GM21367 (cell line): ENCODE measurements at regions not wholly inside any gene's neighbourhood (a gene's known extent, or its start where the extent isn't known, plus 50 kb on each side); places are given as distances from the start of the nearest gene placed in this dataset.
A peak's percentile ranks its signal among the peaks of the same experiment; 100 is the strongest.

Experiments used
- ATAC-seq: cut with Tn5 transposase; IDR thresholded peaks from one replicate; pipeline ENCODE4 v1.9.1; 2021; ENCODE audit not compliant: unreplicated experiment

DNA sequence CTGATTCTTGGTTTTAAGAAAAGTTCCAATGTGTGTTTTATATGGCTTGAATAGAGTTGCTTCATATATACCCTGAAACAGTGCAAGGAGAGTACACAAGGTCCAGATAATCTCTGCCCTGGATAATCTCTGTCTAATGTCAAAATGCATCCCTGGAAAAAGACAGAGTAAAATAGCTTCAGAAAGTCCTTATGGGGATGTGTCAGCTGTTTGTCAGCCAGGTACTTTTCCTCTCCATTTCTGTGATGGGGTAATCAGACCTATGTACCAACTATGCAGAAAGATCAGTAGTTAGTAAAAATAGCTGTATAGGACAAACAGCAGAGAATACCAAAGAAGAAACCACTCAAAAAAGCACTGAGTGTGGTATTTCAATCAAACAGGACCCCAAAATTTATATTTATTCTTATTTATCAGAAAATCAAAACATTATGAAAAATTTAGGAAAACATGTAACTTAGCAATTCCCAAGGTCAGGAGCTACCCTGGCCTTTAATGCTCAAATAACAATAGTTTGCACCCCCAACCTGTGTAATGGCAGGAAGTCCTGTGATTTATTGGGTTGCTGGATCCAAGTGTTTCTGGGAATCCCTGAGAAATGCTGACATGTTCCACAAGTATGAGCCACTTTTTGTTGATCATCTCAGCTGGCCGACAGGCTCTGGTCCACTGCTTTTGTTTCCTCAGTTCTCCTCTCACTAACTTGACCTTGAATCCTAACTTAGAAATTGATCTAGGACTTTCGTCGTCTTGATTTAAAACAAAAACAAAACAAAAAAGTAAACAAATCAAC lies 69.6 kb downstream of the MDH1 start:
- no peak for ATAC-seq

DNA sequence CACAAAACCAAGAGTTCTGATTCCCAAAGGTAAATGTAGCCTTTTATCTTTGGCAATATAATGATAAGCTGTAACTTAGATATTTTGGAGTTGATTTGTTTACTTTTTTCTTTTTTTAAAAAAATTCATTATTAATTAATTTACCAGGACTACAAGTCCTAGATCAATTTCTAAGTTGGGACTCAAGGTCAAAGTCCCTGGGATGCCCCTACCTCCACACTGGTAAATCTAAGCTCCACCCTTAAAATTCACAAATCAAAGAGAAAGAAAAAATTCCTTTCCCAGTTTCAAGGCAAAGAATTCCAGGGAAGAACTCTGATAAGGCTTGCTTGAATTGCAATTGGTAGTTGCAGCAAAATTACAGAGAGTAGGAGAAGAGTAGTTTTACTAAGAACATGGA lies 71.3 kb downstream of the MDH1 start:
- no peak for ATAC-seq

DNA sequence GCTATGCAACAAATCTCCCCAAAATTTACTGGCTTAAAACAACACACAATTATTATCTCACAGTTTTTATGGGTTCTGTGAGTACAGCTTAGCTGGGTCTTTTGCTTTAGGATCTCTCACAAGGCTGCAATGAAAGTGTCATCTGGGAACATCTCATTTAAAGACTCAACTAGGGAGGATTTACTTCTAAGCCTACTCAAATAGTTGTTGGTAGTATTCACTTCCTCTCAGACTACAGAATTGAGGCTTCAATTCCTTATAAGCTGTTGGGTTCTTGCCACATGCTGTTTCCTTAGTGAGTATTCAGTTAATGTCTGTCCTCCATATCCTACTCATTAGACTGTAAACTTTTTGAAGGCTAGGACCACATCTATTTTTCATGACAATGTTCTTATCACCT lies 72.3 kb downstream of the MDH1 start:
- ATAC-seq = no peak

DNA sequence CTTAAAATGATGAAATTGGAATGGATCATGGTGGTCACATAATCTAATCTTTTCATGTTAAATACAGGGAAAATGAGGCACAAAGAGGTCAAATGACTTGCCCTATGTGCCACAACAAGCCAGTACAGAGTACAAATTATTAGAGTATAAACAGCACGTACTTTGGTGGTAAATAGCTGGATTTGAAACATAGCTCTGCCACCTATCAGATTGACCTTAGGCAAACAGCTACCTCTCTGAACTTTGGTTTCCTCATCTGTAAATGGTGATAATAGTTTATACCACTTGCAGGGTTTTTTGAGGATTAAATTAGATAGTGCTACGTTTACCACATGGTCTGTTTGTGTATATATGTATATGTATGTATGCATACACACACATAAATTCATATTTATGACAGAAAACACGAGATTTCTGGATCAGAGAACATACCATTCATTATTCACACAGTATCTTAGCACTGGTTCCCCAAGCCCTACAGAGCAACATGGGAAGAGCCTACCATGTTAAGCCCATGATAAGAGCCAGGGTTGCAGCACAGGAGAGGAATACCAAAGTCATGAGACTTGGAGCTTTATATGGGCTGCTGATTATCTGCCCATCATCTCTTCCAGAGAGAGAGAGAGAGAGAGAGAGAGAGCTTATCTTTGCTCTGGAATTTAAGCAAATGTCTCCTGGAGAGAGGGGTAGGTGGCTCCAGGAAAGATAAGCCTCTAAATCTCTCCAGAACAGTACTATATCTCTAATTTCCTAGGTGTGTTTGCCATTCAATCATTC lies 73.5 kb downstream of the MDH1 start:
- no peak for ATAC-seq

- no peak for ATAC-seq
These were observed 74.5 kb downstream of the MDH1 start for GRCh38 chr2:63663013-63663864.

DNA sequence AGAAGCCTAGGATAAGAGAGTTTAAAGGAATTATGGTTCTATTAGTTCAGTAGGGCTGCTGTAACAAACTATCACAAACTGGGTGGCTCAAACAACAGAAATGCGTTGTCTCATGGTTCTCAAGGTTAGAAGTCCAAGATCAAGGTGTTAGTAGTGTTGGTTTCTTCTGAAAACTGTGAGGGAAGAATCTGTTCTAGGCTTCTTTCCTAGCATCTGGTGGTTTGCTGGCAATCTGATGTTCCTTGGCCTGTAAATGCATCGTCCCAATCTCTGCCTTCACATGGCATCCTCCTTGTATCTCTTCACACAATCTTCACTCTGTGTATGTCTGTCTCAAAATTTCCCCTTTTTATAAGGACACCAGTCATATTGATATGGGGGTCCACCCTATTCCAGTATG lies 76.3 kb downstream of the MDH1 start:
- no peak for ATAC-seq

GRCh38 chr2:63665846-63666475 lies 77.2 kb downstream of the MDH1 start:
- ATAC-seq = no peak

- ATAC-seq = no peak
These were observed 78.5 kb downstream of the MDH1 start for GRCh38 chr2:63667132-63667700.

GRCh38 chr2:63668000-63668399 lies 79.2 kb downstream of the MDH1 start:
- ATAC-seq = no peak

- no peak for ATAC-seq
These were observed 79.7 kb downstream of the MDH1 start for GRCh38 chr2:63668466-63668865.

DNA sequence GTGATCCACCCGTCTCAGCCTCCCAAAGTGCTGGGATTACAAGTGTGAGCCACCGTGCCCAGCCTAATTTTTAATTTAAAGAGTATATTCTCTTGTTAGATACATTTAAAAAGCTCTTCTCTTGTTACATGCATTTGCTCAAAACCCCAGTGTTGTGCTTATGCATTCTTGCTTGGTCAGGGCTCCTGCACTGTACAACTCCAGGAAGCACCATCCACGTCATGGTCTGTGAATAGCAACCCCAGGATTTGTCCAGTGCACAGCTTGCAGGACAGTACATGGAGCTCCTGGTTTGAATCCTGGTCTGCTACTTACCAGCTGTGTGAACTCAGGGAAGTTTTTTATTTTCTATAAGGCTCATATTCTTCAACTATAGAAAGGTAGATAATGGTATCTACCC lies 80.8 kb downstream of the MDH1 start:
- ATAC-seq = no peak

DNA sequence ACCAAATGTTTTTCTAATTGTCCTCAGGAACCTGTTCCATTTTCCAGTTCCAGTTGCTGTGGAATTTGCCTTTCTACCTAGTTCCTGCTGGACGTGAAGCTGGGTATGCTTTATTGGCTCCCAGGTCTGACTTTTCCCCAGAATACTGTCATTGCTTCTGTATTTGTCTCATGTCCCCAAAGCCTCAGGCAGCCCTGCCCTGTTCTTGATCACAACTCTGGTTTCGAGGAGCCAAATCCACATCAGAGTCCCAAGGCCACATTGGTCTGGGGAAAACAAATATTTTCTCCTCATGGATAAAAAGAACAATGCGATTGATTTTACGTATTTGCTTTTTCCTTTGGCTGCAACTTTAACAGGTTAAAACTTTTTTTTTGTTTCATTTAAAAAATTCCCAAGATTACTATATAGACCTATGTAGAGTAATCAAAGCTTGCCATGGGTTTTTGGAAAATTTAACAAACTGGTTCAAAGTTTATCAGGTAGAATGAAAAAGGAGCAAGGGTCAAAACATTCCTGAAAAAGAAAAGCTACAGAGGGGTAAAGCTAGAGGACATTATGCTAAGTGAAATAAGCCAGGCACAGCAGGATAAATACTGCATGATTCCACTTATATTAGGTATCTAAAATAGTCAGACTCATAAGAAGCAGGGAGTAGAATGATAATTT lies 85.2 kb downstream of the MDH1 start:
- ATAC-seq = no peak

DNA sequence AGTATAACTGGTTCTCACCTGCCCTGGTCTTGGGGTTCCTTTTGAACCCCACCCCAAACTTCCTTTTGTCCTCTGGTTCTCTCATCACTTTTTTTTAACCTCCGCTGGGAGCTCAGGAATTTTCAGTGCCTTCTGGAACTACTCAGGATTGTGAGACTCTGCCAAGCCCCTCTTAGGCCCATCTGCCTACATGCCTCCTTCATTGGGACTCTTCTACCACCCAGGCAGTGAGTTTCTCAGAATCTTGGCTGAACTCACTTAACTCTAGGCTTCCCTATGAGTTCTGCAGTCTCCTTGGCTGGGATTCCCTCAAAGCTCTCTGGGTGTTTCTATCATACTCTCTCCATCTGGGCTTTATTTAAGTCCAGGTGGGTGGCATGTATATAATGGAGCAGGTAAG lies 86.3 kb downstream of the MDH1 start:
- no peak for ATAC-seq

DNA sequence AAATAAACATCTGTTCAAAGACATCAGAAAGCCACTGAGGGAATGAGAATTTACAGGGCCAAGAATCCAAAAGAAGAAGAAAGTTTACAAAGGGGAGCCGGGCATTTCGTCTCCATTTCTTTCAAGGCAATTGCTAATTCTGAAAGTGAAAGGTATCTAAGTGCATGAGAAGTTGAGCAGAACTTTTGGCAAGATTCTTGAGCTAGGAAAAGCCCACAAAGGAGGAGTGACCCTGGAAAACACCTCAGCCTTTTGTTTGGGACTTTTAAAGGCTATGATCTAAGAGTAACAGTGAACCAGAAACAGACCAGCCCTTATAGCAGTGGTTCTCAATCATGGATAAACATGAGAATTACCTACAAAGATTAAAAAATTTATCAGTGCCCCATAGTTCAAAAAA lies 87.4 kb downstream of the MDH1 start:
- peak; percentile 63 for ATAC-seq

DNA sequence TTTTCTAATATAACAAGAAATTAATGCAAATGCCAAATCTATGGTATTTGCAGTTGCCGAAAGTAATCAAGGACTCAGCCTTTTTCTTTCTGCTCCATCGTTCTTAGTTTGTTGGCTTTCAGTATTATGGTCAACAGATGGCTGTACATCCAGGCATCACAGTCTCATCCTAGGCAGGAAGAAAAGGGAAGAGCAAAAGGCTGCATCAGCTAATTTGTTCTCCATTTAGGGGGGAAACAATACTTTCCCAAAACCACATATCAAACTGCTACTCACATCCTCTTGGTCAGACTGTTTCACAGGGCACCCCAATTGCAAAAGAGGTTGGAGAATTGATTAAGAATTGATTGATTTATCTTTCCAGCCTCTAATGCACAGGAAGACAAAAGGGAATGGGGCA lies 89.3 kb downstream of the MDH1 start:
- no peak for ATAC-seq

- ATAC-seq = no peak
These were observed 89.8 kb downstream of the MDH1 start for GRCh38 chr2:63678551-63678950.

- no peak for ATAC-seq
These were observed 90.6 kb downstream of the MDH1 start for GRCh38 chr2:63679252-63679855.

GRCh38 chr2:63680455-63680854 lies 91.7 kb downstream of the MDH1 start:
- no peak for ATAC-seq

DNA sequence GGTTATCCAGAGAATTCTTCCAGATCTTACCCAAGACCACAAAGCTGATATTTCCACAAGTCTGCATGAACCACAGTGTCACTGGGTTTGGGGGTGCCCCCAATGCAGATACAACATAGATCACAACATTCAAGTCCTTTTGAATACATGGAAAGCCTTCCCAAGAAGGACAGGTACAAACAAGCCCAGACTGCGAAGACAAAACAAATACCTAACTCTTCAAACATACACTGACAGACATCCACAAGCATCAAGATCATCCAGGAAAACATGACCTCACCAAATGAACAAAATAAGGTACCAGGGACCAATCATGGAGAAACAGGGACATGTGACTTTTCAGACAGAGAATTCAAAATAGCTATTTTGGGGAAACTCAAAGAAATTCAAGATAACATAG lies 93.1 kb downstream of the MDH1 start:
- ATAC-seq = no peak
